Fibroblast of the aortic adventitia (primary cell): ENCODE measurements at regions not wholly inside any gene's neighbourhood (a gene's known extent, or its start where the extent isn't known, plus 50 kb on each side); places are given as distances from the start of the nearest gene placed in this dataset.
A peak's percentile ranks its signal among the peaks of the same experiment; 100 is the strongest.

ENCODE experiments used
- DNase-seq: peaks from one replicate; pipeline ENCODE4 v3.0.0-alpha.2; 2010; ENCODE audit warnings: low read depth
- H3K4me3 ChIP-seq: 2 replicates; pipeline ENCODE4 v1.5.1; 2011; ENCODE audit warnings: low read depth, mild to moderate bottlenecking, control low read depth, low read length, moderate library complexity
- CTCF ChIP-seq: IDR thresholded peaks from 2 replicates; pipeline ENCODE4 v1.5.1; 2011; ENCODE audit warnings: mild to moderate bottlenecking, low read length, control low read depth, inconsistent platforms; ENCODE audit not compliant: insufficient read depth

- no peak for TF ChIP-seq CTCF
- no peak overlapping the region for H3K4me3 ChIP-seq
- DNase-seq: no peak
Measured at GRCh38 chr7:106591146-106591545, 69.8 kb downstream of the CCDC71L start.

GRCh38 chr7:106590209-106590816, 70.6 kb downstream of the CCDC71L start:
- no peak for TF ChIP-seq CTCF
- DNase-seq: peak; percentile 32
- H3K4me3 ChIP-seq: no peak overlapping the region

- DNase-seq: no peak
- TF ChIP-seq CTCF: no peak
- H3K4me3 ChIP-seq: no peak overlapping the region
Measured at GRCh38 chr7:106589198-106589879, 71.6 kb downstream of the CCDC71L start.

- TF ChIP-seq CTCF: no peak
- no peak overlapping the region for H3K4me3 ChIP-seq
- no peak for DNase-seq
Measured at GRCh38 chr7:106588422-106589197, 72.3 kb downstream of the CCDC71L start.

- DNase-seq: no peak
- TF ChIP-seq CTCF: no peak
- H3K4me3 ChIP-seq: no peak overlapping the region
Measured at GRCh38 chr7:106584914-106585759, 75.8 kb downstream of the CCDC71L start.
